ENCODE measurements at regions not wholly inside any gene's neighbourhood (a gene's known extent, or its start where the extent isn't known, plus 50 kb on each side); places are given as distances from the start of the nearest gene placed in this dataset.
"Not testable (repeated sequence)": the region's sequence is repeated elsewhere in the genome, so short reads cannot be mapped to it uniquely, and the experiment has no call there.

- no peak overlapping the region for H3K4me3 ChIP-seq (ENCODE audit: low read depth, low read length)
- no peak for DNase-seq (ENCODE audit: low read depth)
- no peak for TF ChIP-seq CTCF (IDR thresholded peaks at IDR 0.05; ENCODE audit: control insufficient read depth, extremely low read depth, insufficient read depth)
These were observed 79.3 kb upstream of the SPEF2 start for GRCh38 chr5:35538198-35538931.

GRCh38 chr5:35533156-35533555, 84.5 kb upstream of the SPEF2 start:
- no peak for TF ChIP-seq CTCF (IDR thresholded peaks at IDR 0.05; ENCODE audit: control insufficient read depth, extremely low read depth, insufficient read depth)
- H3K4me3 ChIP-seq (ENCODE audit: low read depth, low read length), result no peak overlapping the region
- no peak for DNase-seq (ENCODE audit: low read depth)

GRCh38 chr5:35531553-35531952, 86.1 kb upstream of the SPEF2 start:
- DNase-seq (ENCODE audit: low read depth), result not testable (repeated sequence)

GRCh38 chr5:35518104-35518503, 99.6 kb upstream of the SPEF2 start:
- DNase-seq (ENCODE audit: low read depth), result no peak
- no peak for TF ChIP-seq CTCF (IDR thresholded peaks at IDR 0.05; ENCODE audit: control insufficient read depth, extremely low read depth, insufficient read depth)
- H3K4me3 ChIP-seq (ENCODE audit: low read depth, low read length), result no peak overlapping the region

More at GRCh38 chr5:35531553-35531952, 86.1 kb upstream of the SPEF2 start:
- not testable (repeated sequence) for H3K4me3 ChIP-seq (ENCODE audit: low read depth, low read length)

GRCh38 chr5:35516271-35516670, 101.4 kb upstream of the SPEF2 start:
- TF ChIP-seq CTCF (IDR thresholded peaks at IDR 0.05; ENCODE audit: control insufficient read depth, extremely low read depth, insufficient read depth), result no peak
- no peak for DNase-seq (ENCODE audit: low read depth)
- no peak overlapping the region for H3K4me3 ChIP-seq (ENCODE audit: low read depth, low read length)

- no peak for DNase-seq (ENCODE audit: low read depth)
- H3K4me3 ChIP-seq (ENCODE audit: low read depth, low read length), result no peak overlapping the region
- TF ChIP-seq CTCF (IDR thresholded peaks at IDR 0.05; ENCODE audit: control insufficient read depth, extremely low read depth, insufficient read depth), result no peak
These were observed 104.1 kb upstream of the SPEF2 start for GRCh38 chr5:35513612-35514011.

GRCh38 chr5:35502206-35502605, 115.5 kb upstream of the SPEF2 start:
- no peak for DNase-seq (ENCODE audit: low read depth)

More at GRCh38 chr5:35502206-35502605, 115.5 kb upstream of the SPEF2 start:
- no peak for TF ChIP-seq CTCF (IDR thresholded peaks at IDR 0.05; ENCODE audit: control insufficient read depth, extremely low read depth, insufficient read depth)
- H3K4me3 ChIP-seq (ENCODE audit: low read depth, low read length), result no peak overlapping the region
